ENCODE measurements at regions not wholly inside any gene's neighbourhood (a gene's known extent, or its start where the extent isn't known, plus 50 kb on each side); places are given as distances from the start of the nearest gene placed in this dataset.

DNA sequence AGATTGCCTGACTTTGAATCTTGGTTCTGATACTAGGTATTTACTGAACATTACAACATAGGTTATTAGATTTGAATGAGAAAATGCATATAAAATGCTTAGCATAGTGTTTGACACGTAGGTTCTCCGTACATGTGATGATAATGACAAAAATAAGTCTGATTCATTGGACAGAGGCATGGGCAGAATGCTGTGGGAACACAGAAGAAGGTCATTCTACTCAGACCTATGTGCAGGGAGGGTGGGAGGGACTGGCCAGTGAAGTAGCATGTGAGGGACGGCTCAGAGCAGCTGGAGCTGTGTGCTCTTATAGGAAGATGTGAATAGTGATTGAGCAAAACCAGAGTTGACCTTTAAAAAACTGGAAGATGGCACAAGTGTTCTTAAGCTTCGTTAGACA is 256.8 kb upstream of the RAG2 start:
- DNase-seq, result no peak
- TF ChIP-seq, protein P1, sequence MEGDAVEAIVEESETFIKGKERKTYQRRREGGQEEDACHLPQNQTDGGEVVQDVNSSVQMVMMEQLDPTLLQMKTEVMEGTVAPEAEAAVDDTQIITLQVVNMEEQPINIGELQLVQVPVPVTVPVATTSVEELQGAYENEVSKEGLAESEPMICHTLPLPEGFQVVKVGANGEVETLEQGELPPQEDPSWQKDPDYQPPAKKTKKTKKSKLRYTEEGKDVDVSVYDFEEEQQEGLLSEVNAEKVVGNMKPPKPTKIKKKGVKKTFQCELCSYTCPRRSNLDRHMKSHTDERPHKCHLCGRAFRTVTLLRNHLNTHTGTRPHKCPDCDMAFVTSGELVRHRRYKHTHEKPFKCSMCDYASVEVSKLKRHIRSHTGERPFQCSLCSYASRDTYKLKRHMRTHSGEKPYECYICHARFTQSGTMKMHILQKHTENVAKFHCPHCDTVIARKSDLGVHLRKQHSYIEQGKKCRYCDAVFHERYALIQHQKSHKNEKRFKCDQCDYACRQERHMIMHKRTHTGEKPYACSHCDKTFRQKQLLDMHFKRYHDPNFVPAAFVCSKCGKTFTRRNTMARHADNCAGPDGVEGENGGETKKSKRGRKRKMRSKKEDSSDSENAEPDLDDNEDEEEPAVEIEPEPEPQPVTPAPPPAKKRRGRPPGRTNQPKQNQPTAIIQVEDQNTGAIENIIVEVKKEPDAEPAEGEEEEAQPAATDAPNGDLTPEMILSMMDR (IDR thresholded peaks at IDR 0.05; ENCODE audit: low read depth, low read length), result no peak
- no peaks in the 10 kb centered on the region for H3K27me3 ChIP-seq (ENCODE audit: insufficient read depth, low read depth, severe bottlenecking)
- H3K9me3 ChIP-seq (ENCODE audit: severe bottlenecking), result no peaks in the 10 kb centered on the region
- no peak overlapping the region for H3K27ac ChIP-seq
- no peak overlapping the region for H3K4me3 ChIP-seq (ENCODE audit: low read depth, low read length)
- H3K36me3 ChIP-seq, result no peaks in the 10 kb centered on the region

DNA sequence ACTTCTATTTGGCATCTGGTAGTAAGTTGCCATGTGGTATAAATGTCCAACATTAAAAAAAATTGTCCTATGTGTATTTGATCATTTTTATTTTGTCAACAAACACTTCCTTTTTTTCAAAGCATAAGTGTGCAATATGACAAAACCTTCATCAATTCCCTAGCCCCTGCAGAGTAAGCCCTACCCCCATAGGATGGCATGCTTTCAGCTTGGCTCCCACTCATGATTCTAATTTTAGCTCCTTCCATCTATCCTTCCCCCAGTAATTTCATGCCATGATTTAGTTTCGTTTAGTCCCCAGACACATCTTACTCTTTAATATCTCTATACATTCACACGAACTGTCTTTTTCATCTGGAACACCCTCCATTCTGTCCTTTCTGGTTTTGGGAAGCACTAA is 250.6 kb upstream of the RAG2 start:
- TF ChIP-seq, protein P1 (IDR thresholded peaks at IDR 0.05; ENCODE audit: low read depth, low read length), result no peak
- Histone ChIP-seq H3K9me3 (ENCODE audit: severe bottlenecking) (no peaks in the 10 kb centered on the region), H3K27ac (no peak overlapping the region), H3K27me3 (ENCODE audit: insufficient read depth, low read depth, severe bottlenecking) (no peaks in the 10 kb centered on the region), H3K36me3 (no peaks in the 10 kb centered on the region), H3K4me3 (ENCODE audit: low read depth, low read length) (no peak overlapping the region)
- DNase-seq, result no peak

GRCh38 chr11:36840378-36840777 is 242.3 kb upstream of the RAG2 start:
- TF ChIP-seq, protein P1 (IDR thresholded peaks at IDR 0.05; ENCODE audit: low read depth, low read length), result no peak
- no peak overlapping the region for H3K27ac ChIP-seq
- H3K9me3 ChIP-seq (ENCODE audit: severe bottlenecking), result no peaks in the 10 kb centered on the region
- no peak overlapping the region for H3K4me3 ChIP-seq (ENCODE audit: low read depth, low read length)
- no peaks in the 10 kb centered on the region for H3K27me3 ChIP-seq (ENCODE audit: insufficient read depth, low read depth, severe bottlenecking)
- no peaks in the 10 kb centered on the region for H3K36me3 ChIP-seq
- DNase-seq, result no peak

DNA sequence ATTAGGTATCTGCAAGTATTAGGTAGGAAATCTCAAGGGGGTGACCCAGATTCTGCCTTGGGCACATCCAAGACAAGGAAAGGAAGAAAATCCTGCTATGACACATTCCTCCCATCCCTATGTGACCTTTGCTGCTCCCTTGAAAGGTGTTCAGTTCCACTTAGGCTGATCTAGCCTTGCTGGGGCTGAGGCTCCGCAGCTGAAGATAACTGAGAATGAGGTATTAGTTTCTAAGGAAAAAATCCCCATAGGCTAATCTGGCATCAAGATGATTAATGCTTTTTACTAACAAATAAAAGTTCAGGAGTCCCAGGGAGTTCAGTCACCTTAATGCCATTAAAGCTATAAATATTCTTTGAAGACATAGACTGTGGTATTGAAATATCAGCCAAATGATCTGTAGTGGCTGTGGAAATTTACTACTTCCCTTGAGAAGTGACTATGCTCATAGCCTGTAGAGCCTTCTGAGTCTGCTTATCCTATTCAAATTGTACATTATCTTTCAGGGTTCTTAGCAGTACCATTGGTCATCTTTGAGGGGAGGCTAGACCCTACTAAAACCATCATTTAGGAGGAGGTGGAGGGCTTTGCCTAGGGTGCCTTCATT is 239.9 kb upstream of the RAG2 start:
- Histone ChIP-seq H3K36me3 (no peaks in the 10 kb centered on the region), H3K4me3 (ENCODE audit: low read depth, low read length) (no peak overlapping the region), H3K27me3 (ENCODE audit: insufficient read depth, low read depth, severe bottlenecking) (no peaks in the 10 kb centered on the region), H3K9me3 (ENCODE audit: severe bottlenecking) (no peaks in the 10 kb centered on the region), H3K27ac (no peak overlapping the region)
- TF ChIP-seq, protein P1 (IDR thresholded peaks at IDR 0.05; ENCODE audit: low read depth, low read length), result no peak
- peak; percentile 24 for DNase-seq

GRCh38 chr11:36825251-36825650 is 227.2 kb upstream of the RAG2 start:
- no peak for DNase-seq
- Histone ChIP-seq H3K27ac (no peak overlapping the region), H3K4me3 (ENCODE audit: low read depth, low read length) (no peak overlapping the region), H3K36me3 (no peaks in the 10 kb centered on the region), H3K27me3 (ENCODE audit: insufficient read depth, low read depth, severe bottlenecking) (no peaks in the 10 kb centered on the region), H3K9me3 (ENCODE audit: severe bottlenecking) (no peaks in the 10 kb centered on the region)
- TF ChIP-seq, protein P1 (IDR thresholded peaks at IDR 0.05; ENCODE audit: low read depth, low read length), result no peak

GRCh38 chr11:36824349-36824748 is 226.3 kb upstream of the RAG2 start:
- Histone ChIP-seq H3K9me3 (ENCODE audit: severe bottlenecking) (no peaks in the 10 kb centered on the region), H3K4me3 (ENCODE audit: low read depth, low read length) (no peak overlapping the region), H3K36me3 (no peaks in the 10 kb centered on the region), H3K27me3 (ENCODE audit: insufficient read depth, low read depth, severe bottlenecking) (no peaks in the 10 kb centered on the region), H3K27ac (no peak overlapping the region)
- TF ChIP-seq, protein P1 (IDR thresholded peaks at IDR 0.05; ENCODE audit: low read depth, low read length), result no peak
- no peak for DNase-seq
